Neural progenitor cell (in vitro differentiated cells): ENCODE measurements at regions not wholly inside any gene's neighbourhood (a gene's known extent, or its start where the extent isn't known, plus 50 kb on each side); places are given as distances from the start of the nearest gene placed in this dataset.
A peak's percentile ranks its signal among the peaks of the same experiment; 100 is the strongest.

ENCODE experiments used
- DNase-seq: peaks from one replicate; pipeline ENCODE4 v3.0.0-alpha.2; 2016; ENCODE audit warnings: low spot score
- H2AFZ ChIP-seq: fragments of 200-600 bp; sonication (generic); replicated peaks from 2 replicates; pipeline ENCODE4 v1.6.1; 2016; ENCODE audit warnings: antibody characterized with exemption
- H3F3A ChIP-seq: fragments of 200-600 bp; sonication (generic); 2 replicates; pipeline ENCODE4 v1.6.1; 2016; ENCODE audit warnings: antibody characterized with exemption, low read depth
- H3K27ac ChIP-seq: fragments of 200-600 bp; sonication (generic); 2 replicates; pipeline ENCODE4 v1.5.1; 2016; ENCODE audit warnings: mild to moderate bottlenecking
- H3K27me3 ChIP-seq: fragments of 200-600 bp; sonication (generic); 2 replicates; pipeline ENCODE4 v1.6.1; 2016; ENCODE audit warnings: mild to moderate bottlenecking, moderate library complexity
- H3K36me3 ChIP-seq: fragments of 200-600 bp; sonication (generic); 2 replicates; pipeline ENCODE4 v1.5.1; 2016
- H3K4me1 ChIP-seq: fragments of 200-600 bp; sonication (generic); 2 replicates; pipeline ENCODE4 v1.6.1; 2016; ENCODE audit warnings: mixed run types
- H3K4me2 ChIP-seq: fragments of 200-600 bp; sonication (generic); 2 replicates; pipeline ENCODE4 v1.6.1; 2016
- H3K4me3 ChIP-seq: fragments of 200-600 bp; sonication (generic); 2 replicates; pipeline ENCODE4 v1.5.1; 2016
- H3K79me2 ChIP-seq: fragments of 200-600 bp; sonication (generic); 2 replicates; pipeline ENCODE4 v1.6.1; 2016; ENCODE audit warnings: low read depth
- H3K9ac ChIP-seq: fragments of 200-600 bp; sonication (generic); 2 replicates; pipeline ENCODE4 v1.6.1; 2016
- H3K9me3 ChIP-seq: fragments of 200-600 bp; sonication (generic); 2 replicates; pipeline ENCODE4 v1.5.1; 2016; ENCODE audit warnings: low read depth
- H4K20me1 ChIP-seq: fragments of 200-600 bp; sonication (generic); 2 replicates; pipeline ENCODE4 v1.6.1; 2016; ENCODE audit warnings: low read depth
- H3K27ac Mint-ChIP-seq: 3 replicates; pipeline ENCODE4 v1.8.0; 2021; ENCODE audit warnings: mixed read lengths
- H3K27me3 Mint-ChIP-seq: 2 replicates; pipeline ENCODE4 v1.8.0; 2022; ENCODE audit warnings: low read depth, mild to moderate bottlenecking, inconsistent platforms, moderate library complexity, mixed read lengths; ENCODE audit not compliant: insufficient read depth
- H3K36me3 Mint-ChIP-seq: 3 replicates; pipeline ENCODE4 v1.8.0; 2021; ENCODE audit warnings: mixed read lengths
- H3K4me1 Mint-ChIP-seq: 3 replicates; pipeline ENCODE4 v1.8.0; 2021; ENCODE audit warnings: mixed read lengths
- H3K4me3 Mint-ChIP-seq: 3 replicates; pipeline ENCODE4 v1.8.0; 2021; ENCODE audit warnings: mild to moderate bottlenecking, moderate library complexity, mixed read lengths
- H3K9me3 Mint-ChIP-seq: 3 replicates; pipeline ENCODE4 v1.8.0; 2020; ENCODE audit warnings: mixed read lengths
- CTCF ChIP-seq: fragments of 200-600 bp; sonication (generic); IDR thresholded peaks from 2 replicates; pipeline ENCODE4 v1.5.1; 2017; ENCODE audit warnings: antibody characterized with exemption, mild to moderate bottlenecking
- EZH2 ChIP-seq: fragments of 200-600 bp; sonication (generic); IDR thresholded peaks from 2 replicates; pipeline ENCODE4 v1.6.1; 2017; ENCODE audit warnings: antibody characterized with exemption, mild to moderate bottlenecking, moderate library complexity
- EZH2phosphoT487 ChIP-seq: fragments of 200-600 bp; sonication (generic); IDR thresholded peaks from 2 replicates; pipeline ENCODE4 v1.6.1; 2017; ENCODE audit warnings: antibody characterized with exemption

GRCh38 chr12:111212814-111213456, 156.0 kb downstream of the PHETA1 start:
- no peak overlapping the region for H3K27ac Mint-ChIP-seq
- Histone ChIP-seq H3K27ac (no peak overlapping the region), H3K79me2 (no peaks in the 10 kb centered on the region), H3K27me3 (no peaks in the 10 kb centered on the region), H4K20me1 (peaks cover 27% of the 10 kb centered on the region), H3K4me2 (no peak overlapping the region), H3K4me1 (no peaks in the 10 kb centered on the region), H3K9ac (no peak overlapping the region), H3K9me3 (no peaks in the 10 kb centered on the region), H2AFZ (no peak overlapping the region), H3K4me3 (no peak overlapping the region), H3K36me3 (no peaks in the 10 kb centered on the region), H3F3A (peaks cover 6% of the 10 kb centered on the region)
- DNase-seq: no peak
- no peaks in the 10 kb centered on the region for H3K9me3 Mint-ChIP-seq
- H3K27me3 Mint-ChIP-seq: peaks cover 4% of the 10 kb centered on the region
- no peak overlapping the region for H3K4me3 Mint-ChIP-seq
- TF ChIP-seq EZH2phosphoT487: no peak
- TF ChIP-seq CTCF: no peak
- TF ChIP-seq EZH2: no peak
- peaks cover 7% of the 10 kb centered on the region for H3K4me1 Mint-ChIP-seq
- no peaks in the 10 kb centered on the region for H3K36me3 Mint-ChIP-seq

DNA sequence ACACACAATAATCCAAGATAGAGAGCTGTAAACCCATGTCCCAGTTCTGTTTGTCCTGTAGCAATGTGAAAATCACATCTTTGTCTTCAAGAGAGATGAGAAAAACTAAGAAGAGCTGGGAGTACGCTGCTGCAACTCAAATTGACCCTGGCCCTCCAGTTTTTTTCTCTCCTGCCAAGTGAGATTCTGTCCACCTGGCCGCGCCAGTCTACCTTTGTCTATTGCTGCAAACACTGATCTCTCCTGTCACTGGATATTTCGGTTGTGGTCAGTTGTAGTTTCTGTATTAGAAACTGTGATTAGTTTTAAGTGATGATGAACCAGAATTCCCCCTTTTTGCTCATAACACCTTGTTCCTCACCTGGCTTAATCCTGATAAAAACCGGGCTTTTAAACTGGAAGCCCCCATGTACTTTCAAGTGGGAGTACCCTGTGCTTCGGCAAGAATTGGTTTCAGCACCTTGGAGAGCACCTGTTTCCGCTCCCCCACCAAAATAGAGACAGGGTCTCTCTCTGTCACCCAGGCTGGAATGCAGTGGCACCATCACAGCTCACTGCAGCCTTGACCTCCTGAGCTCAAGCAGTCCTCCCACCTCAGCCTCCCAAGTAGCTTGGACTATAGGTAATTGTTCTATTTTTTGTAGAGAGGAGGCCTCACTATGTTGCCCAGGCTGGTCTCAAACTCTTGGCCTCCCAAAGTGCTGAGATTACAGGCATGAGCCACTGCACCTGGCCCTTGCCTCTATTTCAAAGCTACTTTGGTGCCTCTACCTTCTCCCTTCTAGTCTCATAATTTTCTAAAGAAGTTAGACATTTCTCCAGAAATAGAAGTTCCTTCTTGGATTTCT, 156.8 kb downstream of the PHETA1 start:
- Histone ChIP-seq H3K36me3 (no peaks in the 10 kb centered on the region), H2AFZ (no peak overlapping the region), H3K9me3 (no peaks in the 10 kb centered on the region), H3F3A (peaks cover 6% of the 10 kb centered on the region), H3K4me1 (no peaks in the 10 kb centered on the region), H4K20me1 (peaks cover 27% of the 10 kb centered on the region), H3K27me3 (no peaks in the 10 kb centered on the region), H3K4me2 (no peak overlapping the region), H3K79me2 (no peaks in the 10 kb centered on the region), H3K4me3 (no peak overlapping the region), H3K9ac (no peak overlapping the region), H3K27ac (no peak overlapping the region)
- peaks cover 7% of the 10 kb centered on the region for H3K4me1 Mint-ChIP-seq
- no peak overlapping the region for H3K4me3 Mint-ChIP-seq
- H3K36me3 Mint-ChIP-seq: no peaks in the 10 kb centered on the region
- peak; percentile 81 for DNase-seq
- H3K27me3 Mint-ChIP-seq: peaks cover 4% of the 10 kb centered on the region
- peak; percentile 14 for TF ChIP-seq CTCF
- TF ChIP-seq EZH2: no peak
- H3K27ac Mint-ChIP-seq: no peak overlapping the region
- no peaks in the 10 kb centered on the region for H3K9me3 Mint-ChIP-seq

DNA sequence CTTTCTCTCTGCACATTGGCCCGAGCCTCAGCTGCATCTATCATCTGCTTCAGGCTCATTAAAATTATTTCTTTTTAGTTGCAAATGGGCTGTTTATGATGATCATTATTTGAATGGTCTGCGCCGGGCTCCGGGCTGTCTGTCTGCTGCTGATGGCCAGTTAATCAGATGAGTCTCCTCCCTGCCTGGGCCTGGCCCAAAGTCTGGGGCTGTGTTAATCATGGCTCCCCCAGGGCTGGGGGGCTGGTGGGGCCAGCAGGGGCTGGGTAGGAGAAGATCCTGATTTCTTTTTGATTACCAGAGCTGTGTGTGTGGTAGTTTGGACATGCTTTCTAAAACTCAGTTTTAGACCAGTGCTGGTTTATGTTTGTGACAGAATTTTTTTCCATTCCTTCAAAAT, 159.1 kb downstream of the PHETA1 start:
- peaks cover 4% of the 10 kb centered on the region for H3K27me3 Mint-ChIP-seq
- no peaks in the 10 kb centered on the region for H3K9me3 ChIP-seq
- peaks cover 27% of the 10 kb centered on the region for H4K20me1 ChIP-seq
- H3K27me3 ChIP-seq: no peaks in the 10 kb centered on the region
- H3K36me3 Mint-ChIP-seq: no peaks in the 10 kb centered on the region
- TF ChIP-seq EZH2 (no peak), EZH2phosphoT487 (no peak), CTCF (no peak)
- no peaks in the 10 kb centered on the region for H3K4me1 ChIP-seq
- H3K4me2 ChIP-seq: no peak overlapping the region
- H3K9me3 Mint-ChIP-seq: no peaks in the 10 kb centered on the region
- H3K4me3 Mint-ChIP-seq: no peak overlapping the region
- peak overlapping the region; percentile 26 for H3K27ac Mint-ChIP-seq
- H3K9ac ChIP-seq: no peak overlapping the region
- no peaks in the 10 kb centered on the region for H3K79me2 ChIP-seq
- no peak overlapping the region for H2AFZ ChIP-seq
- peaks cover 7% of the 10 kb centered on the region for H3K4me1 Mint-ChIP-seq
- no peak for DNase-seq
- peaks cover 6% of the 10 kb centered on the region for H3F3A ChIP-seq
- H3K27ac ChIP-seq: no peak overlapping the region
- H3K36me3 ChIP-seq: no peaks in the 10 kb centered on the region
- H3K4me3 ChIP-seq: no peak overlapping the region
